Osteoblast (primary cell): ENCODE measurements at regions not wholly inside any gene's neighbourhood (a gene's known extent, or its start where the extent isn't known, plus 50 kb on each side); places are given as distances from the start of the nearest gene placed in this dataset.

Experiments
- DNase-seq: peaks from one replicate; pipeline ENCODE4 v3.0.0; 2011; ENCODE audit warnings: low spot score, mixed read lengths; ENCODE audit not compliant: insufficient read length; ENCODE audit errors: missing footprints
- H2AFZ ChIP-seq: 2 replicates; pipeline ENCODE4 v1.6.0; 2011; ENCODE audit warnings: mild to moderate bottlenecking, low read length
- H3K27ac ChIP-seq: 2 replicates; pipeline ENCODE4 v1.5.1; 2011; ENCODE audit warnings: mild to moderate bottlenecking, low read depth, low read length, moderate library complexity
- H3K27me3 ChIP-seq: 2 replicates; pipeline ENCODE4 v1.6.0; 2012; ENCODE audit warnings: mild to moderate bottlenecking, control low read depth, inconsistent platforms, low read length, moderate library complexity; ENCODE audit not compliant: insufficient read depth
- H3K36me3 ChIP-seq: 2 replicates; pipeline ENCODE4 v1.5.1; 2011; ENCODE audit warnings: mild to moderate bottlenecking, low read length, control low read depth, moderate library complexity; ENCODE audit not compliant: insufficient read depth
- H3K4me1 ChIP-seq: 2 replicates; pipeline ENCODE4 v1.5.1; 2011; ENCODE audit warnings: mild to moderate bottlenecking, low read length, control low read depth, moderate library complexity; ENCODE audit not compliant: insufficient read depth
- H3K4me2 ChIP-seq: 2 replicates; pipeline ENCODE4 v1.6.0; 2011; ENCODE audit warnings: mild to moderate bottlenecking, low read length; ENCODE audit not compliant: insufficient read depth
- H3K4me3 ChIP-seq: fragments of 200-600 bp; sonication (generic); 3 replicates; pipeline ENCODE4 v1.5.1; 2012; ENCODE audit warnings: mild to moderate bottlenecking, low read length, inconsistent platforms; ENCODE audit not compliant: insufficient read depth
- H3K79me2 ChIP-seq: 2 replicates; pipeline ENCODE4 v1.6.0; 2012; ENCODE audit warnings: mild to moderate bottlenecking, low read length, control low read depth, inconsistent platforms; ENCODE audit not compliant: insufficient read depth
- H3K9me3 ChIP-seq: 2 replicates; pipeline ENCODE4 v1.5.1; 2011; ENCODE audit warnings: low read depth, low read length, control low read depth
- H4K20me1 ChIP-seq: 2 replicates; pipeline ENCODE4 v1.6.0; 2012; ENCODE audit warnings: mild to moderate bottlenecking, low read length, control low read depth; ENCODE audit not compliant: insufficient read depth
- CTCF ChIP-seq: IDR thresholded peaks from 2 replicates; pipeline ENCODE4 v1.5.1; 2011; ENCODE audit warnings: mild to moderate bottlenecking, low read depth, low read length, moderate library complexity; ENCODE audit errors: extremely low read depth

DNA sequence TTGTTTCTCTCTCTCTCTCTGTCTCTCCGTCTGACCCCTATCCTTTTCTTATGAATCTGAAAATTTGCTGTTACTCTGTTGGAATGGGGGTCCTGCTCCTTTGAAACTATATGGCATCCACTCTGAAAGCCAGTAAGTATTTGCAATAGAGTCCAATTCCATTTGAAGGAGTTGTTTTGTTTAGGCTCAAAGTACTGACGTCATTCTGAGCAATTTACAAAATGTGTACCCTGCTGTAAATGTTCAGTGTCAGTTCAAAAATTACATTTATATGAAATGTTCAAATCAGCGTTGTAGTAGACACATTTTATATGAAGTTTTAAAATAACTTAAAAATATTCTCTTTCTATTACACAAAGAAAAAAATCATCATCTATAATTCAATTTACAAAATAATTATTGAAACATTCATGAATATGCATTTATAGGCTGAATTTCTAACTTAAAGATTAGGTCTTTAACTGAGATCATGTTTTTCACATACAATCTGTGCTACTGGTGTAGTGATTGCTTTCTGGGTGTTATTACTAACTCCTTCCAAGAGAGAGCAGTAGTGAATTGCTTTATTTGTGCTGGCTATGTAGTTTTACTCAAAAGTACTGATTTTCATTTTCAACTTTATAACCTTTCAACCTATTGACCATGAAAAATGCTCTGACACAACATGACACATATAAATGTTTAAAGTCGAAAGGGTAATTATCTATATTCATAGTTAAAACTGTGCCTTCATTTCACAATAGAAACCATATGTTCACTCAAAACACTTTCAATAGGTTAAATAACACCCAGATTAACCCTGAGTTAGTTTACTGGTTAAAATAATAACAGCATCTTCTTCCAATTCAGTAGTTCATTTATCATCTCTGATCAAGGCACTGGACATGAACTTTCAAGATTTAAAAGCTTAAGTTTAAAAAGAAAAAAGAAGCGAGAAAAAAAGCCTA lies 253.1 kb upstream of the ADGRL4 start:
- H3K9me3 ChIP-seq: no peaks in the 10 kb centered on the region
- H3K27me3 ChIP-seq: no peaks in the 10 kb centered on the region
- H3K27ac ChIP-seq: no peak overlapping the region
- H4K20me1 ChIP-seq: no peaks in the 10 kb centered on the region
- H3K79me2 ChIP-seq: no peaks in the 10 kb centered on the region
- H3K4me1 ChIP-seq: peaks cover 3% of the 10 kb centered on the region
- no peak overlapping the region for H3K4me3 ChIP-seq
- H3K4me2 ChIP-seq: no peak overlapping the region
- H2AFZ ChIP-seq: no peak overlapping the region
- TF ChIP-seq CTCF: peak; percentile 76
- DNase-seq: peak; percentile 57
- no peaks in the 10 kb centered on the region for H3K36me3 ChIP-seq

- no peak overlapping the region for H2AFZ ChIP-seq
- H3K4me3 ChIP-seq: no peak overlapping the region
- H3K79me2 ChIP-seq: no peaks in the 10 kb centered on the region
- H3K27ac ChIP-seq: no peak overlapping the region
- H3K36me3 ChIP-seq: no peaks in the 10 kb centered on the region
- no peak for DNase-seq
- no peak for TF ChIP-seq CTCF
- H3K9me3 ChIP-seq: no peaks in the 10 kb centered on the region
- peaks cover 3% of the 10 kb centered on the region for H3K4me1 ChIP-seq
- no peak overlapping the region for H3K4me2 ChIP-seq
- no peaks in the 10 kb centered on the region for H3K27me3 ChIP-seq
- no peaks in the 10 kb centered on the region for H4K20me1 ChIP-seq
These were observed 248.9 kb upstream of the ADGRL4 start for GRCh38 chr1:79255421-79255820.

DNA sequence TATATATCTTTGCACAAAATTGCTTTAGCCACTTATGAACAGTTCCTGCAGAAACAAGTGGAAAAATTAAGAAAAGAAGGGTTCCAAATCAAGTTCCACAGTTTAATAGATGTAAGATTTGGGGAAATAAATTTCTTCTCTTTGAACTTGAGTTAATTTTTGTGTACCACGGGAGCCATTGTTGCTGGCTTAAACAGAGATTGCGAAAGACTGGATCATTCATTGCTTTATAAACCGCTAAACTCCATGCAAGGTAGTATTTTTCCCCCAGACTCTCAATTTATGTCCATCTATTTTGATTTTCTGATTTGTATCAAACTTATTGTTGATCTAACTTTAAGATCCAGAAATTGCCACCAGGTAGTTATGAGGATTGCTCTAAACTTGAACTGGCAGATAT lies 246.1 kb upstream of the ADGRL4 start:
- no peak for TF ChIP-seq CTCF
- no peaks in the 10 kb centered on the region for H3K36me3 ChIP-seq
- H4K20me1 ChIP-seq: no peaks in the 10 kb centered on the region
- H3K27ac ChIP-seq: no peak overlapping the region
- no peak overlapping the region for H2AFZ ChIP-seq
- H3K79me2 ChIP-seq: no peaks in the 10 kb centered on the region
- H3K9me3 ChIP-seq: no peaks in the 10 kb centered on the region
- no peak overlapping the region for H3K4me2 ChIP-seq
- no peaks in the 10 kb centered on the region for H3K27me3 ChIP-seq
- no peak for DNase-seq
- no peaks in the 10 kb centered on the region for H3K4me1 ChIP-seq
- H3K4me3 ChIP-seq: no peak overlapping the region

DNA sequence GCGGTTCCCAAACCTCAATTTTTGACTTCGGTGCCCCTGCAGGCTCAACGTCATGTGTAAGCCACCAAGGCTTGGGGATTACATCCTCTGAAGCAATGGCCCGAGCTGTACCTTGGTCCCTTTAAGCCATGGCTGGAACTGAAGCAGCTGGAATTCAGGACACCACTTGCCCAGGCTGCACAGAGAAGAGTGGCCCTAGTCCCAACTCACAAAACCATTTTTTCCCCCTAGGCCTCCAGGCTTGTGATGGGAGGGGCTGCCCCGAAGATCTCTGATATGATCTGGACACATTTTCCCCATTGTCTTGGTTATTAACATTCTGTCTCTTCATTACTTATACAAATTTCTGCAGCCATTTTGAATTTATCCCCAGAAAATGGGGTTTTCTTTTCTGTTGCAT lies 233.3 kb upstream of the ADGRL4 start:
- Histone ChIP-seq H2AFZ (no peak overlapping the region), H3K36me3 (no peaks in the 10 kb centered on the region)
- no peak for DNase-seq

More for the DNA sequence above, 233.3 kb upstream of the ADGRL4 start:
- Histone ChIP-seq H3K79me2 (no peaks in the 10 kb centered on the region), H3K27me3 (no peaks in the 10 kb centered on the region), H3K4me1 (peaks cover 11% of the 10 kb centered on the region), H3K4me2 (no peak overlapping the region), H3K9me3 (no peaks in the 10 kb centered on the region), H3K4me3 (no peak overlapping the region), H4K20me1 (no peaks in the 10 kb centered on the region), H3K27ac (no peak overlapping the region)
- no peak for TF ChIP-seq CTCF
